Activated CD4-positive, alpha-beta memory T cell treated with anti-CD3 and anti-CD28 coated beads for 36 hours (primary cell): ENCODE measurements at regions not wholly inside any gene's neighbourhood (a gene's known extent, or its start where the extent isn't known, plus 50 kb on each side); places are given as distances from the start of the nearest gene placed in this dataset.

Experiments
- CTCF ChIA-PET: fragments of 350-600 bp; sonication (Branson Sonifier 250); formaldehyde crosslinking; loops from one replicate; lab custom pipeline; 2021; ENCODE audit warnings: antibody characterized with exemption, inconsistent platforms; lab: Charles Lee
- POLR2A ChIA-PET: fragments of 350-600 bp; sonication (Branson Sonifier 250); formaldehyde crosslinking; loops from one replicate; lab custom pipeline; 2021; ENCODE audit warnings: antibody characterized with exemption; lab: Charles Lee
- DNase-seq: peaks from one replicate; pipeline ENCODE4 v3.0.0-alpha.2; 2020
- H3K27ac Mint-ChIP-seq: one replicate; pipeline ENCODE4 v1.8.0; 2021; ENCODE audit warnings: mixed read lengths
- H3K27me3 Mint-ChIP-seq: one replicate; pipeline ENCODE4 v1.8.0; 2021; ENCODE audit warnings: mixed read lengths
- H3K36me3 Mint-ChIP-seq: one replicate; pipeline ENCODE4 v1.8.0; 2021; ENCODE audit warnings: mixed read lengths
- H3K4me1 Mint-ChIP-seq: one replicate; pipeline ENCODE4 v1.8.0; 2021; ENCODE audit warnings: low read depth, mixed read lengths
- H3K4me3 Mint-ChIP-seq: one replicate; pipeline ENCODE4 v1.8.0; 2021; ENCODE audit warnings: mild to moderate bottlenecking, mixed read lengths
- H3K9me3 Mint-ChIP-seq: one replicate; pipeline ENCODE4 v1.8.0; 2021; ENCODE audit warnings: mixed read lengths
- intact Hi-C: fragments of 100-400 bp; cut with micrococcal nuclease; formaldehyde crosslinking; loops from one replicate; pipeline ENCODE4 v1.15.1; 2023

- DNase-seq: no peak
- H3K4me3 Mint-ChIP-seq: no peak overlapping the region
- H3K27me3 Mint-ChIP-seq: no peaks in the 10 kb centered on the region
- ChIA-PET CTCF (no interaction called here), POLR2A (no interaction called here)
- H3K9me3 Mint-ChIP-seq: no peaks in the 10 kb centered on the region
- H3K27ac Mint-ChIP-seq: no peak overlapping the region
- no peaks in the 10 kb centered on the region for H3K36me3 Mint-ChIP-seq
- intact Hi-C loops: no loop called here
- no peaks in the 10 kb centered on the region for H3K4me1 Mint-ChIP-seq
Observed at GRCh38 chr1:239493811-239494414, 107.5 kb downstream of the CHRM3 start.

- H3K27ac Mint-ChIP-seq: no peak overlapping the region
- ChIA-PET POLR2A (no interaction called here), CTCF (no interaction called here)
- no peaks in the 10 kb centered on the region for H3K27me3 Mint-ChIP-seq
- H3K4me1 Mint-ChIP-seq: peaks cover 12% of the 10 kb centered on the region
- H3K9me3 Mint-ChIP-seq: peaks cover 23% of the 10 kb centered on the region
- no peak for DNase-seq
- intact Hi-C loops: no loop called here
- H3K36me3 Mint-ChIP-seq: peaks cover 4% of the 10 kb centered on the region
- H3K4me3 Mint-ChIP-seq: no peak overlapping the region
Observed at GRCh38 chr1:239505094-239505493, 118.7 kb downstream of the CHRM3 start.

- DNase-seq: no peak
- ChIA-PET POLR2A (no interaction called here), CTCF (no interaction called here)
- no peak overlapping the region for H3K27ac Mint-ChIP-seq
- H3K9me3 Mint-ChIP-seq: peaks cover 23% of the 10 kb centered on the region
- H3K4me1 Mint-ChIP-seq: peaks cover 2% of the 10 kb centered on the region
- intact Hi-C loops: no loop called here
- H3K36me3 Mint-ChIP-seq: peaks cover 4% of the 10 kb centered on the region
- no peak overlapping the region for H3K4me3 Mint-ChIP-seq
- H3K27me3 Mint-ChIP-seq: no peaks in the 10 kb centered on the region
Observed at GRCh38 chr1:239507826-239508225, 121.5 kb downstream of the CHRM3 start.

- intact Hi-C loops: no loop called here
- no peak overlapping the region for H3K4me3 Mint-ChIP-seq
- H3K27me3 Mint-ChIP-seq: no peaks in the 10 kb centered on the region
- CTCF ChIA-PET: no interaction called here
- peaks cover 7% of the 10 kb centered on the region for H3K9me3 Mint-ChIP-seq
- H3K4me1 Mint-ChIP-seq: no peaks in the 10 kb centered on the region
- DNase-seq: no peak
- POLR2A ChIA-PET: no interaction called here
- peaks cover 2% of the 10 kb centered on the region for H3K36me3 Mint-ChIP-seq
- H3K27ac Mint-ChIP-seq: no peak overlapping the region
Observed at GRCh38 chr1:239511875-239512274, 125.5 kb downstream of the CHRM3 start.

GRCh38 chr1:239516579-239516978 is 130.2 kb downstream of the CHRM3 start:
- Mint-ChIP-seq H3K4me1 (no peaks in the 10 kb centered on the region), H3K27ac (no peak overlapping the region), H3K27me3 (no peaks in the 10 kb centered on the region), H3K9me3 (no peaks in the 10 kb centered on the region), H3K4me3 (no peak overlapping the region), H3K36me3 (no peaks in the 10 kb centered on the region)
- intact Hi-C loops: no loop called here
- CTCF ChIA-PET: no interaction called here
- no peak for DNase-seq
- POLR2A ChIA-PET: no interaction called here

- Mint-ChIP-seq H3K4me3 (no peak overlapping the region), H3K27me3 (peaks cover 2% of the 10 kb centered on the region)
- CTCF ChIA-PET: no interaction called here
Observed at GRCh38 chr1:239526391-239526790, 140.0 kb downstream of the CHRM3 start.

GRCh38 chr1:239527051-239527693 is 140.8 kb downstream of the CHRM3 start:
- DNase-seq: no peak
- no peaks in the 10 kb centered on the region for H3K27me3 Mint-ChIP-seq
- H3K36me3 Mint-ChIP-seq: no peaks in the 10 kb centered on the region
- no peak overlapping the region for H3K4me3 Mint-ChIP-seq
- intact Hi-C loops: no loop called here
- ChIA-PET POLR2A (no interaction called here), CTCF (no interaction called here)
- no peaks in the 10 kb centered on the region for H3K4me1 Mint-ChIP-seq
- no peaks in the 10 kb centered on the region for H3K9me3 Mint-ChIP-seq
- H3K27ac Mint-ChIP-seq: no peak overlapping the region

More at GRCh38 chr1:239526391-239526790, 140.0 kb downstream of the CHRM3 start:
- Mint-ChIP-seq H3K27ac (no peak overlapping the region), H3K9me3 (no peaks in the 10 kb centered on the region), H3K4me1 (no peaks in the 10 kb centered on the region), H3K36me3 (no peaks in the 10 kb centered on the region)
- DNase-seq: no peak
- intact Hi-C loops: no loop called here
- POLR2A ChIA-PET: no interaction called here

- ChIA-PET POLR2A (no interaction called here), CTCF (no interaction called here)
- Mint-ChIP-seq H3K27ac (no peak overlapping the region), H3K9me3 (no peaks in the 10 kb centered on the region), H3K36me3 (no peaks in the 10 kb centered on the region), H3K27me3 (no peaks in the 10 kb centered on the region), H3K4me3 (no peak overlapping the region), H3K4me1 (no peaks in the 10 kb centered on the region)
- intact Hi-C loops: no loop called here
- DNase-seq: no peak
Observed at GRCh38 chr1:239536165-239536849, 149.9 kb downstream of the CHRM3 start.

GRCh38 chr1:239537795-239538194 is 151.4 kb downstream of the CHRM3 start:
- Mint-ChIP-seq H3K4me3 (no peak overlapping the region), H3K27ac (no peak overlapping the region), H3K27me3 (no peaks in the 10 kb centered on the region), H3K9me3 (no peaks in the 10 kb centered on the region), H3K4me1 (no peaks in the 10 kb centered on the region), H3K36me3 (no peaks in the 10 kb centered on the region)
- CTCF ChIA-PET: no interaction called here
- intact Hi-C loops: no loop called here
- POLR2A ChIA-PET: no interaction called here
- no peak for DNase-seq

- no peak for DNase-seq
- H3K36me3 Mint-ChIP-seq: no peaks in the 10 kb centered on the region
- POLR2A ChIA-PET: no interaction called here
- no peaks in the 10 kb centered on the region for H3K4me1 Mint-ChIP-seq
- intact Hi-C loops: no loop called here
- H3K27ac Mint-ChIP-seq: no peak overlapping the region
- CTCF ChIA-PET: no interaction called here
- H3K9me3 Mint-ChIP-seq: no peaks in the 10 kb centered on the region
- H3K4me3 Mint-ChIP-seq: no peak overlapping the region
- no peaks in the 10 kb centered on the region for H3K27me3 Mint-ChIP-seq
Observed at GRCh38 chr1:239538239-239538988, 152.0 kb downstream of the CHRM3 start.

- no peaks in the 10 kb centered on the region for H3K36me3 Mint-ChIP-seq
- POLR2A ChIA-PET: no interaction called here
- no peaks in the 10 kb centered on the region for H3K9me3 Mint-ChIP-seq
- H3K27me3 Mint-ChIP-seq: no peaks in the 10 kb centered on the region
- CTCF ChIA-PET: no interaction called here
- no peak for DNase-seq
- H3K27ac Mint-ChIP-seq: no peak overlapping the region
- intact Hi-C loops: no loop called here
- no peak overlapping the region for H3K4me3 Mint-ChIP-seq
- no peaks in the 10 kb centered on the region for H3K4me1 Mint-ChIP-seq
Observed at GRCh38 chr1:239539051-239539450, 152.7 kb downstream of the CHRM3 start.

- Mint-ChIP-seq H3K36me3 (no peaks in the 10 kb centered on the region), H3K9me3 (no peaks in the 10 kb centered on the region), H3K27me3 (no peaks in the 10 kb centered on the region), H3K4me3 (no peak overlapping the region), H3K27ac (no peak overlapping the region), H3K4me1 (no peaks in the 10 kb centered on the region)
- ChIA-PET CTCF (no interaction called here), POLR2A (no interaction called here)
- intact Hi-C loops: no loop called here
- no peak for DNase-seq
Observed at GRCh38 chr1:239539812-239540211, 153.4 kb downstream of the CHRM3 start.
